Activated CD4-positive, alpha-beta T cell treated with anti-CD3 and anti-CD28 coated beads, Interleukin-2, Interleukin-4, amounts not matched to agents 100 ng/mL and 50 ng/mL, durations not matched to agents 16 hours and 8 hours (primary cell): ENCODE measurements at regions not wholly inside any gene's neighbourhood (a gene's known extent, or its start where the extent isn't known, plus 50 kb on each side); places are given as distances from the start of the nearest gene placed in this dataset.
"Not testable (repeated sequence)": the region's sequence is repeated elsewhere in the genome, so short reads cannot be mapped to it uniquely, and the experiment has no call there.

ENCODE experiments used
- DNase-seq: peaks from one replicate; pipeline ENCODE4 v3.0.0-alpha.2; 2020; ENCODE audit warnings: low spot score

DNA sequence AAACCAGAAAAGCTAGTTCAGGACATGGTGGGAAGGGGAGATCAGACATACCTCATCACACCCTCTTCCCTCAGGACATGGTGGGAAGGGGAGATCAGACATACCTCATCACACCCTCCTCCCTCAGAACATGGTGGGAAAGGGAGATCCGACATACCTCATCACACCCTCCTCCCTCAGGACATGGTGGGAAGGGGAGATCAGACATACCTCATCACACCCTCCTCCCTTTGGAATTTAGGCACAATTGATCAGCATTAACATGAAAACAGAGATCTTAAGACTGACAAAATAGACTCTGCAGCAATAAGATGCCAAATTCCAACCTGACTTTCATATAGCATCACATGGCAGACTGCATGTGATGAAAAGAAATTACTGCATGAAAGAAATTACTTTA is 412.7 kb upstream of the ZNF717 start:
- no peak for DNase-seq

DNA sequence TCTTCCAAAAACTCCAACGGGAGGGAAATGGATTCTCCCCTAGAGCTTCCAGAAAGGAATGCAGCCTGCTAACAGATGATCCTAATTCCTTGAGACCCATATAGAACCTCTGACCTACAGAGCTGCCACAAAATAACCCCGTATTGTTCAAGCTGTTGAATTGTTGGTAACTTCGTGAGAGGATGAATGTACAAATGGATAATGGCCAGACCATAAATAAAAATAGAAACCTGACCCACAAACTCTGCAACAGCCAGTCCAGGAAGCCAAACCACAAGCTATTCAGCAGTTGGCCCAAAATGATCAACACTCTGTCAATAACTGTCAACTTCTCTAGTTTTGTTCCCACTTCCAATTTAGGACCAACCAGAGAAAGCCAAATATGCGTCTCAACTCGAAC is 414.0 kb upstream of the ZNF717 start:
- no peak for DNase-seq

DNA sequence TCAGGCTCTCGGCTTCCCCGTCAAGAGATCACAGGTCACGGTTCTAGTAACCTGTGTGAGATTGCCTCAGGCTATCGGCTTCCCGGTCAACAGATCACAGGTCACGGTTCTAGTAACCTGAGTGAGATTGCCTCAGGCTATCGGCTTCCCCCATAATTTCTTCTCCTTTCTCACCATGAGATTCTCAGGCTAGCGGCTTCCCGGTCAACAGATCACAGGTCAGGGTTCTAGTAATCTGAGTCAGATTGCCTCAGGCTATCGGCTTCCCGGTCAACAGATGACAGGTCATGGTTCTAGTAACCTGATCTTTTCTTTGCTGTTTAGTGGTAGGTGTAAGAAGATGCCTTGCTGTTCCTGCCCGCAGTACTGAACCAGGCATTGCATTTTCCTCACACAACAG is 418.2 kb upstream of the ZNF717 start:
- no peak for DNase-seq

DNA sequence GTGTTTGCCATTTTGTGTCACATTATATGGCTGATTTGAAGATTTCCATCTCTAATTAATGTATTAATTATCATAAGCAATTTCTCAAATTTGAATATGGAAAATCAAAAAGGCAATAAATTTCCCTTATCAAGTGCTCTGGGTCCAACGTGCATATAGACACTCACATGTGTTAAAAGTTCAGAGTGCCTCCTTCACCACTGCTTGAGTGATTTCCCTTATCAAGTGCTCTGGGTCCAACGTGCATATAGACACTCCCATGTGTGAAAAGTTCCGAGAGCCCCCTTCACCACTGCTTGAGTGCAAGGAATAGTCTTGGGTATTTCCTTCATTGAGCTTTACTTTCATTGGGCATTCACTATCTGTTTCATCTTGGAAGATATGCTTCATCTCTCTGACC is 421.0 kb upstream of the ZNF717 start:
- DNase-seq: no peak

- no peak for DNase-seq
Measured at GRCh38 chr3:76212679-76213078, 427.3 kb upstream of the ZNF717 start.

DNA sequence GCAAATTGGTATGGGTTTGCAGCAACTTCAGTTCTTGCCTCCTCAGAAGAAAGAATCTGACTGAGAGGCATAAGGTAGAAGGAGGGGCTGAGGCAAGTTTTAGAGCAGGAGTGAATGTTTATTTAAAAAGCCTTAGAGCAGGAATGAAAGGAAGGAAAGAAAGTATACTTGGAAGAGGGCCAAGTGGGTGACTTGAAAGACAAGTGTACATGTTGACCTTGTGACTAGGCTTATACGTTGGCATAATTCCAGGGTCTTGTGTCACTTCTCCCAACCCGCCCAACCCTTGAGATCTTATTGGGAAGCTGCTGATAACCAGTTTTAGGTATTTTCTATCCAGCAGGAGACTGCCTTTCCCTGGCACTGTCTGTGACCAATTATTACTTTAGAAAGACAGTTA is 436.9 kb upstream of the ZNF717 start:
- no peak for DNase-seq

DNA sequence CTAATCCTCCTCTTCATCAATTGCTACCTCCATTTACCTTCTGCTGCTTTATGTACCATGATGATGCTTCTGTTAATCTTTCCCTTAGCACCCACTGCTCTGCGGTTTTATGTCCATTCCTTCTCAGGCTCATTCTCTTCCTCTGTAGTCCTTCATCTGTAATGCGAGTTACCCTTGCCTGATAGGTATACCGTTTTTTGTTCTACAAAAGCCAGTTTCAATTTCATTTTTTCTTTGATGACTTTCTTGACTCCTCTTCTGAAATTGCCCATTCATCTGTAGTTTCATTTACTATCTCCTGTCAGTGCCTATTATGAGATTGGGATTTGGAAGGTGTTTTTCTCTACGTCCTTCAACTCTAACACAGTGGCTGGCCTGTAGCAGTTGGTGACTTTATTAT is 445.9 kb upstream of the ZNF717 start:
- DNase-seq: no peak

DNA sequence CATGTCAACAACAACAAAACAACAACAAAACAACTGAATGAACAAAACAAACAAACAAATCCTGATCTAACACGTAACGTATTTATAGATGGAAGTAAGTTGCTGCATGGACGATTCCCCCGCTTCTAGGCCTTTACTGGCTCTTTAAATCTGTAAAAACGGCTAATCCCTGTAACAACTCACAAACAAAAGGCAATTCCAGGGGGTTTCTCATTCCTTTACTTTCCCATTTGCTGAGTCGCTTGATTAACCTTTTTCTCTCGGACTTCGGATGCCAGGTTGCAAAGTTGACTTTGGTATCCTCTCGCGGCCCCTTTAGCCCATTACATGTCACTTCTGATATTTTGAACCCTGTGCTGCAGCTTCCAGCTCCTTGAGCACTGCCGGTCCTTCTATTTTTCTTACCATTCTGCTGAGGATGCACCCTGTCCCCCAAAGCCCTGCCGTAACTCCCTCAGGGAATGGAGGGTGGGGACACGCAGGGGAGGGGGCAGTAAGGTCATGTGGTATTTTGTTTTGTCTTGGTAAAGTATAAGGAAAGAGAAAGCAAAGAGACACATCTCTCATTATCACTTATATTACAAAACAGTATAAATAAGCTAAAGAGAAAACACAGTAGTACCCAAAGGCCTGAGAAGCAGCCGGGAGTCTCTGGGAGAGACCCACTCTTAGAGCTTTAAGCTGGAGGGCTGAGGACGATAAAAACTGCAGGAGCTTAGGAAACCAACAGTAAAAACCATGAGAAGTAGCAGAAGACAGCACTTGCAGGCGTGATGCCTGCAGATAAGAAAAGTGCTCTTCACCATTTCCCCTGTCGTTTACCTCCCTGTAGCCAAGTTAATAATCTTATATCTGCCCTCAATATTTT is 457.8 kb upstream of the ZNF717 start:
- no peak for DNase-seq

GRCh38 chr3:76245073-76245472 is 459.7 kb upstream of the ZNF717 start:
- no peak for DNase-seq

GRCh38 chr3:76245622-76246021 is 460.3 kb upstream of the ZNF717 start:
- DNase-seq: no peak

DNA sequence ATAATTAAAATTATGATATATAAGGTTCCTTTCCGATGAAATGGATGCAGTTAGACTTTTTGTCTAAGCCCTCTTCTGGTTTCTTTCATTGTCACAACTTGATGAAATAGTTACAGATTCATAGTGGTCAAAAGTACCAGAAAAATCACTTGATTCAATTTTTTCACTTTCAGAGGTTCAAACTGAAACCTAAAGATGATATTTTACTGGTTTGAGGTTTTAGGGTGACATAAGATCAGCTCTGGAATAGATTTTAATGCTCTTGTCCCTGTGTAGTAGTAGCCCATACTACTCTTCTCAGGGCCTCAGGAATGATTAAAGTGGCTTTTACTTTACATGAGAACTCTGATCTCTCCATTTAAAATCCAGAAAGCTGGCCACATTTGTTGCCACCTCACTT is 479.1 kb upstream of the ZNF717 start:
- DNase-seq: no peak

DNA sequence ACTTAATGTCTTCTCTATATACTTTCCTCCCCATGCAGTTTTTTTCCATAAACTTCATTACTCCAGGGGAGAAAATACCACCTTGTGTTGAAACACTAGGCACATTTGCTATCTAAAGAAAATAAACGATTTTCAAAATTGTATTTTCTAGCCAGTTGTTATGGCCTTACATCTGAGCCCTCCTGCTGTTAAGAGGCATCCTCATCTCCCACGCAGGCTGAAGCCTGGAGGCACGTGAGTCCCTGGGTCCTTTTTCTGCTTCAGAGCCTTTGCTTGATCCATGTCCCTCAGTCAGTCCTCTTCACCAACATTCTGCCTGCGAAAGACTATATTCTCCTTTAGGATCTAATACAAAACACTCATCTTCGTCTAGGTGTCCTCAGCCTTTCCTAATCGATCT is 479.6 kb upstream of the ZNF717 start:
- no peak for DNase-seq

DNA sequence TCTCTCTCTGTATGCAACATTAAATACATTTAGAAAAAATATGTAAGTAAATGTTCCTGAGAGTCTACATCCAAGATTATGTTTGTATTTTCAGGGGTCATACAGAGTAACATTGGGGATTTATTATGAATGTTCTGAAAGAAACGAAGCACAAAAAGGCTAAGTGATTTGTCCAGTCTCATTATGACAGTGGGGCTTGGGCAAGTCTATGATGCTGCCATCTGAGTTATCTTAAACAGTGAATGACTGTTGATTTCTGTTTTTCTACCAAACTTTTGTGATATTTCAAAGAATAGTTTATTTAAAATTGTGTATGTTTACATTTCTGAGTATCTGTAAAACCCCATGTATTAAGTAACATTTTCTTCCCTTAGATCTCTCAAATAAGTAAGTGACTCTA is 481.2 kb upstream of the ZNF717 start:
- DNase-seq: no peak

- DNase-seq: no peak
Measured at GRCh38 chr3:76267851-76268380, 482.6 kb upstream of the ZNF717 start.

- no peak for DNase-seq
Measured at GRCh38 chr3:76293856-76294255, 508.5 kb upstream of the ZNF717 start.

DNA sequence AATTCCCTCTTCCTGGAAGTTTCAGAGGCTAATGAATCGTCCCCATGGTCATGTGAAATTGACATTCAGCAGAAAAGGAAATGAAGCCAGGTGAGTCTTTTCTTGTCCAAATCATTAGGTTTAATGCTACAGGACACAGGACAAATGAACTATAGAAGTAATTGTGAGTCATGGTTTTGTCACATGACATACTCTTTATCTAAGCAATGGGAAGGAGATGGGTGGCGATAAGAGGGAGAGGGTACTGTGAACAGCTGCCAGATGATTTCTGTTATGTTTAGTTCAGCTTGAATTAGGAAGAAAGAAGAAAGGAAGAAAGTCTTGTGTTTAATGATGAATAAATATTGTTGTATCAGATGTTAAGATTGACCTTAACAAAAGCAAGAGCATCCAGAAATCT is 515.4 kb upstream of the ZNF717 start:
- DNase-seq: no peak

DNA sequence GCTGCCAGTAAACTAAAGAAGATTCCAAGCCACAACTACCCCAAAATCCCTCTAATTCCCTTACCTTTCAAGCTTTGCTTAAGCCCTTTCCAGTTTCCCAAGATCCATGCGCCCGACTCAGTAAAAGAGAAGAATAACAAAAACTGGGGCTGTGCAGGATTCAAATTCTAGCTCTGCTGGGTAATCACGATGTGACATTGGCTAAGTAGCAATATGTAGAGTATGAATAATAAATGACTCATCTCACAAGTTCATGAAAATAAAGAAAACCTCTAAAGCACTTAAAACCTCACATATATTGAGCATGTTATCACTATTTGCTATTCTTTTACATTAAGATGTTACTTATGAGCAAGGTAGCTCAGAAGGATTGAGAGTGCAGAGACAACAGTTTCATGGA is 522.2 kb upstream of the ZNF717 start:
- DNase-seq: no peak

DNA sequence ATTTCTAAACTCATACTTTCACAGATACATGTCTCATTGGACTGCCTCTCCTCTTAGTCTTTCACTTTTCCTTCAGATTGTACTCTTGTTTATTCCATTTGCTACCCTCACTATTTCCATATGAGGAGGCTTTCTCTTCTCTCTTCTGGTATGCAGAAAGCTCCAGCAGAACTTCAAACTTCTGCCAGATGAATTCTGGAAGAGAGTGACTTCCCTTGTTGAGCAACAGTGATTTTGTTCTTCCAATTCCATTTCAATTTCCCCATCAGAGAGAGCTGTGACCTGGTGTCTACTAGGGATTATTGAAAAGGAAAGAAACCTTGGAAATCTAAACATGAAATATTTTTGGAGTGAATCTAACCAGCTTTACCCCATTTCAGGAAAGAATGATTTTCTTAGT is 523.2 kb upstream of the ZNF717 start:
- DNase-seq: no peak

GRCh38 chr3:76310089-76310488 is 524.7 kb upstream of the ZNF717 start:
- no peak for DNase-seq

DNA sequence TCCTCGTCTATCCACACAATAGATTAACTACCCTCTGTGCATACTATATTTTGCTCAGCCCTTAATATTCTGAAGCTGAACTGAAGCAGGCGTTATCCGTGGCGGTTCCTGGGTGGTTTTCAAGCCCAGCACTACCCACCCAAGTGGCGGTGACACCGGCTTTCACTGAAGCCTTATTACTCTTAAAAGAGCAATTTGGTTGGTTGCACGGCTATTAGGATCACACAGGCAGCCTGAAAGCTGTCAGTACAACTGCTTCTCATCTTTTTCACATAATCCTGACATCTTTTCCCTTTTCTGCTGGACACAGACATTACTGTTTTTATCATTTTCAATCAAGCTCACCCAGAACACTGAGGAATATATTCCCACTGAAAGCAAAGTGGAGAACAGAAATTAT is 525.3 kb upstream of the ZNF717 start:
- no peak for DNase-seq

DNA sequence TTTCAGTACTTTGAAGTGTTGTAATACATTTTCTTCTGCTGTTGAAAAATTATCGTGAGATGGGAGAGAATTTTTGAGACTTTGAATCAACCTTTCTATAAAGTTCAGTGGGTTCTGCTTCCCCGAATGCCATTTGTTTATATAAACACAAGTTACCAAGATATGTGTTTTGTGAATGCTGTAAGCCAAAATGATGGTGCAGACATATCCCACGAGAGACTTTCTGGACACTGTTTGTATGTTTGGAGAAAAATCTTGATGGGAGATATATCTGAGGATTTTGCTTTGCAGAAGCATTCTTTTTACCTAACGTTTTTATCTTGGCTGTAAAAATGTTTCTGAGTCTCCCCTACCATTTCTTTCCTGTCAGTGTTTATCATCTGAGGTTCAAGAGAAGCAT is 526.6 kb upstream of the ZNF717 start:
- DNase-seq: no peak

GRCh38 chr3:76315906-76316305 is 530.6 kb upstream of the ZNF717 start:
- not testable (repeated sequence) for DNase-seq

GRCh38 chr3:76321614-76322013 is 536.3 kb upstream of the ZNF717 start:
- DNase-seq: no peak

GRCh38 chr3:76324101-76324500 is 538.8 kb upstream of the ZNF717 start:
- DNase-seq: no peak
